Liver (tissue), 8 donors: ENCODE measurements at regions not wholly inside any gene's neighbourhood (a gene's known extent, or its start where the extent isn't known, plus 50 kb on each side); places are given as distances from the start of the nearest gene placed in this dataset.
"Not testable (repeated sequence)": the region's sequence is repeated elsewhere in the genome, so short reads cannot be mapped to it uniquely, and the experiment has no call there.

Experiments
- DNase-seq: peaks from one replicate; pipeline ENCODE4 v3.0.0-alpha.2; 2017; ENCODE audit warnings: low spot score
- H3K27ac ChIP-seq, 2 donors: one replicate each; pipeline ENCODE4 v1.7.0; 2013; ENCODE audit warnings: inconsistent platforms in 2 of 2, low read length in 2 of 2, control low read depth in 1 of 2, low read depth in 1 of 2, mild to moderate bottlenecking in 1 of 2
- H3K27me3 ChIP-seq, 4 donors: one replicate each; pipeline versions ENCODE4 v1.6.1 to v1.7.0; 2013; ENCODE audit warnings: low read length in 3 of 4, inconsistent platforms in 1 of 4, mild to moderate bottlenecking in 1 of 4, moderate library complexity in 1 of 4; ENCODE audit not compliant: control insufficient read depth in 4 of 4, insufficient read depth in 4 of 4
- H3K36me3 ChIP-seq, 4 donors: one replicate each; pipeline versions ENCODE4 v1.6.1 to v1.7.0; 2013; ENCODE audit warnings: low read length in 3 of 4, mild to moderate bottlenecking in 3 of 4, low read depth in 1 of 4, moderate library complexity in 1 of 4; ENCODE audit not compliant: control insufficient read depth in 4 of 4, insufficient read depth in 3 of 4
- H3K4me1 ChIP-seq, 4 donors: one replicate each; pipeline versions ENCODE4 v1.6.1 to v1.7.0; 2013; ENCODE audit warnings: low read length in 3 of 4, mild to moderate bottlenecking in 3 of 4, moderate library complexity in 1 of 4; ENCODE audit not compliant: control insufficient read depth in 4 of 4, insufficient read depth in 4 of 4
- H3K4me3 ChIP-seq, 3 donors: one replicate each; pipeline versions ENCODE4 v1.6.1 to v1.7.0; 2013; ENCODE audit warnings: low read length in 3 of 3, control low read depth in 1 of 3, low read depth in 1 of 3, mild to moderate bottlenecking in 1 of 3
- H3K9ac ChIP-seq, 2 donors: one replicate each; pipeline ENCODE4 v1.7.0; 2013; ENCODE audit warnings: low read length in 2 of 2, mild to moderate bottlenecking in 2 of 2, moderate library complexity in 2 of 2, control low read depth in 1 of 2, low read depth in 1 of 2
- H3K9me3 ChIP-seq, 4 donors: one replicate each; pipeline versions ENCODE4 v1.6.1 to v1.7.0; 2013; ENCODE audit warnings: low read length in 3 of 4; ENCODE audit not compliant: control insufficient read depth in 4 of 4
- ATF3 ChIP-seq: IDR thresholded peaks from 2 replicates; pipeline ENCODE4 v1.6.1; 2016; ENCODE audit warnings: antibody characterized with exemption
- EGR1 ChIP-seq, 2 donors: IDR thresholded peaks; 2 replicates each; pipeline ENCODE4 v1.6.1; 2016 to 2018; ENCODE audit warnings: antibody characterized with exemption in 2 of 2, low read depth in 2 of 2
- FOXA1 ChIP-seq: IDR thresholded peaks from 2 replicates; pipeline ENCODE4 v1.6.1; 2016; ENCODE audit warnings: antibody characterized with exemption
- FOXA2 ChIP-seq: IDR thresholded peaks from 2 replicates; pipeline ENCODE4 v1.6.1; 2016; ENCODE audit warnings: antibody characterized with exemption
- GABPA ChIP-seq, 2 donors: IDR thresholded peaks in 1 of 2; conservative IDR thresholded peaks in 1 of 2; 2 replicates each; pipeline ENCODE4 v1.6.1; 2016; ENCODE audit warnings: antibody characterized with exemption in 2 of 2, mild to moderate bottlenecking in 1 of 2, moderate library complexity in 1 of 2
- HNF4A ChIP-seq, 2 donors: conservative IDR thresholded peaks; 2 replicates each; pipeline ENCODE4 v1.6.1; 2016; ENCODE audit warnings: antibody characterized with exemption in 2 of 2, mild to moderate bottlenecking in 2 of 2
- HNF4G ChIP-seq: IDR thresholded peaks from 2 replicates; pipeline ENCODE4 v1.6.1; 2016; ENCODE audit warnings: antibody characterized with exemption
- JUND ChIP-seq, 2 donors: IDR thresholded peaks; 2 replicates each; pipeline ENCODE4 v1.6.1; 2016; ENCODE audit warnings: antibody characterized with exemption in 2 of 2
- MAX ChIP-seq: IDR thresholded peaks from 2 replicates; pipeline ENCODE4 v1.6.1; 2016; ENCODE audit warnings: antibody characterized with exemption
- NR2F2 ChIP-seq: IDR thresholded peaks from 2 replicates; pipeline ENCODE4 v1.6.1; 2016; ENCODE audit warnings: antibody characterized with exemption
- RAD21 ChIP-seq, 2 donors: IDR thresholded peaks; 2 replicates each; pipeline ENCODE4 v1.6.1; 2016; ENCODE audit warnings: antibody characterized with exemption in 2 of 2, mild to moderate bottlenecking in 2 of 2
- REST ChIP-seq: IDR thresholded peaks from 2 replicates; pipeline ENCODE4 v1.6.1; 2016; ENCODE audit warnings: antibody characterized with exemption, mild to moderate bottlenecking
- RXRA ChIP-seq, 2 donors: IDR thresholded peaks; 2 replicates each; pipeline ENCODE4 v1.6.1; 2017 to 2018; ENCODE audit warnings: antibody characterized with exemption in 2 of 2, mild to moderate bottlenecking in 1 of 2
- SP1 ChIP-seq: IDR thresholded peaks from 2 replicates; pipeline ENCODE4 v1.6.1; 2018; ENCODE audit warnings: antibody characterized with exemption, mild to moderate bottlenecking
- TAF1 ChIP-seq: conservative IDR thresholded peaks from 2 replicates; pipeline ENCODE4 v1.6.1; 2016; ENCODE audit warnings: antibody characterized with exemption, mild to moderate bottlenecking
- YY1 ChIP-seq: IDR thresholded peaks from 2 replicates; pipeline ENCODE4 v1.6.1; 2016; ENCODE audit warnings: antibody characterized with exemption, mild to moderate bottlenecking
- ZBTB33 ChIP-seq: IDR thresholded peaks from 2 replicates; pipeline ENCODE4 v1.6.1; 2016; ENCODE audit warnings: antibody characterized with exemption
- WGBS: extraction: QIAGEN DNeasy Blood & Tissue Kit; methylation state at CpG from one replicate; pipeline ENCODE4 v1.1.7; 2013; 5-methylcytosine and 5-hydroxymethylcytosine counted together
- TF ChIP-seq, protein P1 (sequence below): fragments of 150-350 bp; IDR thresholded peaks from 2 replicates; pipeline ENCODE4 v1.5.1; 2017; ENCODE audit warnings: improper control_type of control experiment, low read depth, low read length; ENCODE audit not compliant: missing input control
- donor health status: healthy.
- donor health status: healthy.
- donor health status: healthy.
- donor health status: healthy.
- donor health status: healthy.

DNA sequence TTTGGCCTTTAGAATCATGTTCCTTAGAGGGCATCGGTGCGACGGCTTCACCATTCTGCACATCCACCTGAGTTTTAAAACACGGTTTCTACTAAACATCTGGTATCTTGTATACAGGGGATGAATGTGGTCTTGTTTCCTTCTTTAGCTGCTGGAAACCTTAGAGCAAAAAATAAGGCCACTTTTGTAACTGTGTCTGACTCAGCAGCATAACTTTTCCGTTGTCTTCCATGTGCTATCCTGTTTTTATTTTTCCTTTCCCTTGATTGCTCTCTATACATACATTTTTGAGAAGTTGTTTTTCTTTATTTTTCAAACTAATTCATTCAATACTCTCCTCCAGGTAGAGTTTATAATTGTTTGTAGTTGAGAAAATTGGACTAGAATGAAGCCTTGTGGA, 108.8 kb upstream of the PCED1B start:
- TF ChIP-seq HNF4A (conservative IDR thresholded peaks at IDR 0.05) = no peak
- TF ChIP-seq RAD21 (IDR thresholded peaks at IDR 0.05) = no peak
- no peak for TF ChIP-seq FOXA2
- TF ChIP-seq ZBTB33 = no peak
- no peaks in the 10 kb centered on the region for H3K27me3 ChIP-seq
- DNase-seq = no peak
- H3K4me1 ChIP-seq = no peaks in the 10 kb centered on the region
- no peak overlapping the region for H3K4me3 ChIP-seq
- WGBS = 94% methylated on average over 5 of the region's 5 CpGs
- no peaks in the 10 kb centered on the region for H3K9me3 ChIP-seq
- H3K9ac ChIP-seq = no peak overlapping the region
- H3K36me3 ChIP-seq = no peaks in the 10 kb centered on the region
- no peak overlapping the region for H3K27ac ChIP-seq

DNA sequence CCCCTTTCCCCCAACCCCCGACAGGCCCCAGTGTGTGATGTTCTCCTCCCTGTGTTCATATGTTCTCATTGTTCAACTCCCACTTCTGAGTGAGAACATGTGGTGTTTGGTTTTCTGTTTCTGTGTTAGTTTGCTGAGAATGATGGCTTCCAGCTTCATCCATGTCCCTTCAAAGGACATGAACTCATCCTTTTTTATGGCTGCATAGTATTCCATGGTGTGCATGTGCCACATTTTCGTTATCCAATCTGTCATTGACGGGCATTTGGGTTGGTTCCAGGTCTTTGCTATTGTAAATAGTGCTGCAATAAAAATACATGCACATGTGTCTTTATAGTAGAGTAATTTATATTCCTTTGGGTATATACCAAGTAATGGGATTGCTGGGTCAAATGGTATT, 105.5 kb upstream of the PCED1B start:
- 79% methylated on average over 3 of the region's 3 CpGs for WGBS
- not testable (repeated sequence) for H3K27ac ChIP-seq, H3K36me3 ChIP-seq, H3K9me3 ChIP-seq, H3K4me3 ChIP-seq, H3K4me1 ChIP-seq, H3K9ac ChIP-seq, H3K27me3 ChIP-seq, DNase-seq

DNA sequence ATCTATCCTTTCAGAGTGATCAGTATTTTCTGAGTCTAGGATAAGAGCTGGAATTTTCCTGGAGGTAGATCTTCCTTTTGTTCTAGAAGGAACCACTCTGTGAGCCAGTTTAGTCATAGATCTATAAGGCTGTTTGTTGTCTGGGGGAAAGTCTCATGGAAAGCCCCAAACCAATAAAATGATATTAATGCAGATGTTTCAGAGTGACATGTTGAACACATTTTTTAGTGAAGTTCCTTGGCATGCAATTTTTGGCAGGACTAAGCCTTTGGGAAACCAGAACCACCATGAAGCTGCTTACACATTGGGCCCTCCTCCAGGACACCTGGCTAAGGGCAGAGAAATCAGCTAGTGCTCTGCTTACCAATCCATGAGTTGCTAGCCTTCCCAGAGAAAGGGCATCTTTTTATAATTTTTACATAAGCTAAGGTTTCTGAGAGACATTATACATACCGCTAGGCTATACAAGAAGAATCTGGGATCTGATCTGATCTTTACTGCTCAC, 101.5 kb upstream of the PCED1B start:
- Histone ChIP-seq H3K27ac (no peak overlapping the region), H3K27me3 (no peaks in the 10 kb centered on the region), H3K9me3 (no peaks in the 10 kb centered on the region), H3K9ac (no peak overlapping the region), H3K4me1 (no peaks in the 10 kb centered on the region), H3K4me3 (no peak overlapping the region), H3K36me3 (no peaks in the 10 kb centered on the region)
- 96% methylated on average over 1 of the region's 1 CpG for WGBS
- TF ChIP-seq REST (no peak), MAX (no peak), EGR1 (IDR thresholded peaks at IDR 0.05; ENCODE audit: low read depth in 2 of 2) (no peak), ZBTB33 (no peak), HNF4G (no peak), JUND (IDR thresholded peaks at IDR 0.05) (no peak), RAD21 (IDR thresholded peaks at IDR 0.05) (no peak), TAF1 (no peak), YY1 (no peak), SP1 (no peak), ATF3 (no peak), FOXA1 (no peak), RXRA (IDR thresholded peaks at IDR 0.05) (no peak), GABPA (IDR thresholded peaks at IDR 0.05 in 1 of 2, conservative IDR thresholded peaks at IDR 0.05 in 1 of 2) (no peak), NR2F2 (no peak), FOXA2 (no peak), HNF4A (conservative IDR thresholded peaks at IDR 0.05) (no peak)
- TF ChIP-seq, protein P1, sequence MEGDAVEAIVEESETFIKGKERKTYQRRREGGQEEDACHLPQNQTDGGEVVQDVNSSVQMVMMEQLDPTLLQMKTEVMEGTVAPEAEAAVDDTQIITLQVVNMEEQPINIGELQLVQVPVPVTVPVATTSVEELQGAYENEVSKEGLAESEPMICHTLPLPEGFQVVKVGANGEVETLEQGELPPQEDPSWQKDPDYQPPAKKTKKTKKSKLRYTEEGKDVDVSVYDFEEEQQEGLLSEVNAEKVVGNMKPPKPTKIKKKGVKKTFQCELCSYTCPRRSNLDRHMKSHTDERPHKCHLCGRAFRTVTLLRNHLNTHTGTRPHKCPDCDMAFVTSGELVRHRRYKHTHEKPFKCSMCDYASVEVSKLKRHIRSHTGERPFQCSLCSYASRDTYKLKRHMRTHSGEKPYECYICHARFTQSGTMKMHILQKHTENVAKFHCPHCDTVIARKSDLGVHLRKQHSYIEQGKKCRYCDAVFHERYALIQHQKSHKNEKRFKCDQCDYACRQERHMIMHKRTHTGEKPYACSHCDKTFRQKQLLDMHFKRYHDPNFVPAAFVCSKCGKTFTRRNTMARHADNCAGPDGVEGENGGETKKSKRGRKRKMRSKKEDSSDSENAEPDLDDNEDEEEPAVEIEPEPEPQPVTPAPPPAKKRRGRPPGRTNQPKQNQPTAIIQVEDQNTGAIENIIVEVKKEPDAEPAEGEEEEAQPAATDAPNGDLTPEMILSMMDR = no peak
- no peak for DNase-seq
